Testis (tissue), 2 donors: ENCODE measurements at regions not wholly inside any gene's neighbourhood (a gene's known extent, or its start where the extent isn't known, plus 50 kb on each side); places are given as distances from the start of the nearest gene placed in this dataset.

ENCODE experiments used
- DNase-seq: peaks from one replicate; pipeline ENCODE4 v3.0.0-alpha.2; 2019
- H3K27ac ChIP-seq, 2 donors: fragments of 200-600 bp; sonication (generic); one replicate each; pipeline ENCODE4 v1.5.1; 2019
- H3K27me3 ChIP-seq: fragments of 200-600 bp; sonication (generic); one replicate; pipeline ENCODE4 v1.5.1; 2019
- H3K36me3 ChIP-seq: fragments of 200-600 bp; sonication (generic); one replicate; pipeline ENCODE4 v1.5.1; 2017; ENCODE audit warnings: low read depth; ENCODE audit errors: missing control alignments
- H3K4me1 ChIP-seq: fragments of 200-600 bp; sonication (generic); one replicate; pipeline ENCODE4 v1.5.1; 2019
- H3K4me3 ChIP-seq, 2 donors: fragments of 200-600 bp; sonication (generic); one replicate each; pipeline ENCODE4 v1.5.1; 2017 to 2019
- H3K9me3 ChIP-seq: fragments of 200-600 bp; sonication (generic); one replicate; pipeline ENCODE4 v1.5.1; 2017
- CTCF ChIP-seq, 3 experiments: fragments of 450-650 bp in 2 of 3; fragments of 200-600 bp in 1 of 3; sonication (generic) in 1 of 3; IDR thresholded peaks; one replicate each; pipeline ENCODE4 v1.5.1; 2016 to 2019; ENCODE audit warnings: antibody characterized with exemption in 3 of 3, mild to moderate bottlenecking in 2 of 3, moderate library complexity in 1 of 3
- POLR2A ChIP-seq: fragments of 450-650 bp; IDR thresholded peaks from one replicate; pipeline ENCODE4 v1.6.1; 2017; ENCODE audit warnings: antibody characterized with exemption, mild to moderate bottlenecking, moderate library complexity
- WGBS, 2 donors: methylation state at CpG; one replicate each; pipeline ENCODE4 v1.1.5; 2018; 5-methylcytosine and 5-hydroxymethylcytosine counted together
- intact Hi-C: fragments of 100-400 bp; cut with DNase I; formaldehyde crosslinking; loops from one replicate; pipeline ENCODE4 v1.15.1; 2023; ENCODE audit warnings: low total_unique reads

DNA sequence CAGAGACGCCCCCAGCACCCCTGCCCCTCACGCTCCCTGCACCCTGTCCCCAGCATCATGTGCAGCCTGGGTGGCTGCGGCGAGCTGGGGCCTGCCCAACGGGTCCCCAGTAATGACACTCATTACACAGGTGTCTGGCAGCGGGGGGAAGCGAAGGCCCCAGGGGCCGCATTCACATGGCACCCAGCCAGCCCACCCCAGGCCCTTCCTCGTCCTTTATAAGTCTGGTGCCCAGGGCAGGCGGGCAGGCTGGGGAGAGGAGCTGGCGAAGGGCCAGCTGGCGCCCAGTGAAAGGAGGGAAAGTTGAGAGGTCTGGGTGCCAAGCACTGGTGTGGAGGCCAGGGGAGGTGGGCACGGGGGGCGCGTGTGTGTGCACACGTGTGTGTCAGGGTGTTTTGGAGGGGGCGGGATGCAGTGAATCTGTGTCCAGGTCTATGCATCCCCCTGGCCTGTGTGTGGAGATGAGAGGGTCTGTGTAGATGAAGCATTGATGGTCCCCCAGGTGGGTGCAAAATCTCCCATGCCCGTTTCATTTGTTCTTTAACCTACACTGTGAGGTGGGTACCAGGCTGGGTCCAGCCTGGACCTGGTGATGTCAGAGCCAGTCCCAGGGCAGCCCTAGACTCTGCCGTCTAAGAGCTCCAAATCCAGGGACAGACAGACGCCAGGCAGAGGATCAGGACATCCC, 105.3 kb downstream of the CEBPB start:
- peaks cover 19% of the 10 kb centered on the region for H3K4me1 ChIP-seq
- H3K27me3 ChIP-seq = no peaks in the 10 kb centered on the region
- H3K36me3 ChIP-seq = no peaks in the 10 kb centered on the region
- intact Hi-C loops = no loop called here
- H3K27ac ChIP-seq = peak overlapping the region; percentile 1 to 81
- H3K4me3 ChIP-seq = no peak overlapping the region
- TF ChIP-seq POLR2A = no peak
- no peak for TF ChIP-seq CTCF (IDR thresholded peaks at IDR 0.05)
- no peak for DNase-seq
- WGBS, 2 donors = 78 to 79% methylated on average over 16 to 20 of the region's 20 CpGs
- H3K9me3 ChIP-seq = no peaks in the 10 kb centered on the region

GRCh38 chr20:50296450-50297375, 106.1 kb downstream of the CEBPB start:
- peaks cover 19% of the 10 kb centered on the region for H3K4me1 ChIP-seq
- TF ChIP-seq POLR2A (no peak), CTCF (IDR thresholded peaks at IDR 0.05) (no peak)
- no peak overlapping the region for H3K4me3 ChIP-seq
- H3K9me3 ChIP-seq = no peaks in the 10 kb centered on the region
- DNase-seq = peak; percentile 76
- no peaks in the 10 kb centered on the region for H3K36me3 ChIP-seq
- peak overlapping the region in 1 of 2 donors; percentile 81 for H3K27ac ChIP-seq
- 74 to 81% methylated on average over 14 to 18 of the region's 18 CpGs for WGBS, 2 donors
- intact Hi-C loops = no loop called here
- H3K27me3 ChIP-seq = no peaks in the 10 kb centered on the region

DNA sequence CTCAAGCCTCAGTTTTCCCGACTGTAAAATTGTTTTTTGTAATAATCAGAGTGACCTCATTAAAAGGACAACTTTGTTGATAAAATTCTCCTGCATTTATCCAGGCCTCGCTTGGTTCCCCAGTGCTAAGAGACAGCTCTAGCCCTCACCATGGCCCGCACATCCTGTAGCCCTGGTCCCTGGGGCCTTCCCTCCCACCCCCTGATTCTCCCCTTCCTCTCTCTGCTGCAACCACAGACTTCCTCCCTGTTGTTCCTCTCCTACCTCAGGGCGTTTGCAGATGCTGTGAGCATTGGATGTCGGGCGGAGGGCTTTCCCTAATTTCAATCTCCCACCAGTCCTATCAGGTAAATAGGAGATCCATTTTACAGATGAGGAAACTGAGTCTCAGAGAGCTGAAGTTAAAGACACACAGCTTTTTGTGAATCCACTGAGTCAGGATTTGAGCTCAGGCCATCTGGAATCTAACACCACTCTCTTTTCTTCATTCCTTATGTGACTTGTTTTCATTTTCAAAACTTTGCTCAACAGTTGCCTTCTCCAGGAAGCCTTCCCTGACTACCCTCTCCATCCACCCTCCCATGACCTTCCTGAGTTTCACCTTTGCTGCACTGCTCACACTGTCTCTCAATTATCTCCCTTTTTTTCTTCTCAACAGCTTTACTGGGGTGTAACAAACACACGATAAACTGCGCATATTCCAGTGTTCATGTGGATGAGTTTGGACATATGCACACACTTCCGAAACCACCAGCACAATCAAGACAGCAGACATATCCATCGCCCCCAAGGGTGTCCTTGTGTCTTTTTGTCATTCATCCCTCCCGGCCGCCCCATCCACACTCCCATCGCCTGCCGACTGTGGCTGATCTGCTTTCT, 107.1 kb downstream of the CEBPB start:
- no peak for TF ChIP-seq POLR2A
- no peak for TF ChIP-seq CTCF (IDR thresholded peaks at IDR 0.05)
- H3K27me3 ChIP-seq = no peaks in the 10 kb centered on the region
- DNase-seq = no peak

DNA sequence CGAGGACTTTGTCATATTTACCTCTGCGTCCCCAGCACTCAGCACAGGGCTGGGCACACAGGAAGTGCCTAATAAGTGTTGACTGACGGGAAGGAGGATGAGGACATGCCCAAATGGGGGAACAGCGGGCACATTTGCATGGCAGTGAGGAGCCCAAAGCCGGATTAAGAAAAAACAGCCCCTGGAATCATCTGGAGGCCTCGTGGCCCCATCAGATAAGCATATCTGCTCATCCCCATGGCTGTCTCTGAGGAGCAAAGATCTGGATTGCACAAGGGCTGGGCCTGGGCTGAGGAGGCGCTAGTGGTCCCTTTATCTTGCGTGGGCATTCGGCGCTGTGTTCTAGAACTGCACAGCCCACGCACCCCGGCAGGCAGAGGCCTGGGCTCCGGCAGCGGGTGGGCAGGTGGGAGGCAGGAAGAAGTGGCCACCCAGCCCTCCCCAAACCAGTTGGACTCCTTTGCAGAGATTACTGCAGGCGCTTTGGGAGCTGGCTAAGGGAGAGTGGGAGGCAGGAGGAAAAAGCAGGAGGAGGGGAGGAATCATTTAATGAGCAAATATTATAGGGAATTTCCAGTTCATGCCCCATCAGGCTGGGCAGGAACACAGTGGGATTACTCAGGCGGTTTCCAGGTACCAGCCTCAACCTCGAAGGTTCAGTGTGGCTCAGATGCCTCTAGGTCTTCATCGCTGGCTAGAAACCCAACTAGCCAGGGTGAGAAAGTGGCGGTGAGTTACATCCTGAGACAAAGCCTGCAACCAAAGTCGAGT, 108.1 kb downstream of the CEBPB start:
- TF ChIP-seq CTCF (IDR thresholded peaks at IDR 0.05) (no peak), POLR2A (no peak)
- H3K27ac ChIP-seq = no peak overlapping the region
- H3K36me3 ChIP-seq = no peaks in the 10 kb centered on the region
- H3K9me3 ChIP-seq = no peaks in the 10 kb centered on the region
- H3K27me3 ChIP-seq = no peaks in the 10 kb centered on the region
- H3K4me1 ChIP-seq = peaks cover 11% of the 10 kb centered on the region
- H3K4me3 ChIP-seq = no peak overlapping the region
- DNase-seq = peak; percentile 50
- 79 to 83% methylated on average over 20 of the region's 20 CpGs for WGBS, 2 donors
- intact Hi-C loops = no loop called here

More for the DNA sequence above, 107.1 kb downstream of the CEBPB start:
- Histone ChIP-seq H3K36me3 (no peaks in the 10 kb centered on the region), H3K4me1 (peaks cover 11% of the 10 kb centered on the region), H3K9me3 (no peaks in the 10 kb centered on the region), H3K4me3 (no peak overlapping the region), H3K27ac (no peak overlapping the region)
- intact Hi-C loops = no loop called here
- 78 to 86% methylated on average over 14 of the region's 14 CpGs for WGBS, 2 donors
